Retina (tissue), 1 donor: ENCODE measurements at regions not wholly inside any gene's neighbourhood (a gene's known extent, or its start where the extent isn't known, plus 50 kb on each side); places are given as distances from the start of the nearest gene placed in this dataset.
"Not testable (repeated sequence)": the region's sequence is repeated elsewhere in the genome, so short reads cannot be mapped to it uniquely, and the experiment has no call there.

Source experiments
- DNase-seq: peaks from one replicate; pipeline ENCODE4 v3.0.0-alpha.2; 2016

DNA sequence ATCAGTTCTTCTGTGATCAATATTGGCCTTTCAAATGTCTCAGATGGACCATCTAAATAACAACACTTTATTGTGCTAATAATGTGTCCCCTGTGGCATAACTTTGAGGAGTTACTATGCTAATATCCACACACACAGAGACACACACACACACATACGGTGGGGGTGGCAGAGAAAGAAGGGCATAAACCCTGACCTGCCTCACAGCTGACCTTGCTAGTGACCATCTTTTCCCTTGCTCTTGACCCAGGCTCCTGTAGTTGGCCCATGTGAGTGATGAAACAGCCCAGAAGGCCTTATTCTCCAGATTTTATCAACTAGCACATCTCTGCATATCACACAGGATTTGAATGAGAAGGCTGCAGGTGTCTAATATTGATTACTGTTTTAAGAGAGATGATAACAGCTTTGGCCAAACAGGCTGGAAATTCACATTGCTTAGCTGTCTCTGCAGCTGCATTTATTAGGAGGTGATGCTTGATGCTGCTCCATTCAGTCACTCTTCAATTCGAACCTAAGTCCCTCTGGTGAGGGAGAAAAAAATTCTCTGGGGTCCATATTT is 176.4 kb downstream of the ACTR3 start:
- DNase-seq = no peak

DNA sequence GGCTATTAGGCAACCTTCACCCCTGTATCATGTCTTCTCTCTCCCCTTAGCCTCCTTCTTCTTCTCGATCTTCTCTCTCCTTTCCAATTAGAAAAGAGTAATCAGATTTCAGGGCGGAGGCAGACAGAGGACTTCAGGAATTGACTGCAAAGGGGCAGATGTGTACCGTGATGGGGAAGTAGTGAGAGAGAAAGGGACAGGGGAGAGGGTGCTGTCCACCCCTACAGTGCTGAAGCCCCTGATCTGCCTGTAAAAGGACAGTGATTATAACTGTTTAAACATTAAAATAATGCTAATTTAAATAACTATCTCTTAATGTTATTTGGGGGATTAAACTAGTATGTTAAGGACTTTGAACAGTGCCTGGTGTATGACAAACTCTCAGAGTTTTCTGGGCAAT is 178.5 kb downstream of the ACTR3 start:
- DNase-seq = no peak

DNA sequence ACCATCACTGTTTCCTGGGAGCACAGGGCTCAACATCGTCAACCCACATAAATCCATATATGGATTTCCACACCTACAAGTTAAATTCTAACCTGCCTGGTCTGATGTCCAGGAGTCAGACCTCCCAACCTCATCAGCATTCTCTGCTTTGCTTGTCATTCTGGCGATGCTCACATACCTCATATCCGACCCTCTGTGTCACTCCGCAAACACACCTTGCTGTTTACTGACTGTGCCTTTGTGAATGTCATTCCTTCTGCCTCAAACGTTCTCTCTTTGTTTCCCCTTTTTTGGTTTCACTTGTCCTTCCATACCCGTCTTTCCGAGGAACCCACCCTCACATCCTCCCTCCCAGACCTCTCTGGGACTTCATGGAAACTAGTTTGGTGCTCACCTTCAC is 187.1 kb downstream of the ACTR3 start:
- no peak for DNase-seq

DNA sequence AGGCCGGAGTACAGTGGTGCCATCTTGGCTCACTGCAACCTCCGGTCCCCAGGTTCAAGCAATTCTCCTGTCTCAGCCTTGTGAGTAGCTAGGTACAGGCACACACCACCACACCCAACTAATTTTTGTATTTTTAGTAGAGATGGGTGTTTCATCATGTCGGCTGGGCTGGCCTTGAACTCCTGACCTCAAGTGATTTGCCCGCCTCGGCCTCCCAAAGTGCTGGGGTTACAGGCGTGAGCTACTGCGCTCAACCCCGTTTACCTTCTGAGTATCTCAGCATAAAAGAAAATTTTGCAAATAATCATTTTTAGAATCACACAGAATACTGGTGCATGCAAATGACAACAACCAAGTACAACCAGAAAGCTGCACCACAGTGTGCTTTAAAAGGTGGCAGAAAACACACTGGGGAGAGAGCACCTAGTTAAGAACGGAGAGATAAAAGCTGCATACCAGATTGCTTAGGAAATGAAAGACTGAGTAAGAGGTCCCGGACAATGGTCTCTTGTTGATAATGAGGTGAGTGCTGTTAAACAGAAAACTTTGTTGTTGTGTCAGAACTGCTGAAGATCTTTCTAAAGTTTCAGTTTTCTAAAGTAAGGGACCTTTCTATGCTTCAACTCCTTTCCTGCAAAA is 189.6 kb downstream of the ACTR3 start:
- no peak for DNase-seq

DNA sequence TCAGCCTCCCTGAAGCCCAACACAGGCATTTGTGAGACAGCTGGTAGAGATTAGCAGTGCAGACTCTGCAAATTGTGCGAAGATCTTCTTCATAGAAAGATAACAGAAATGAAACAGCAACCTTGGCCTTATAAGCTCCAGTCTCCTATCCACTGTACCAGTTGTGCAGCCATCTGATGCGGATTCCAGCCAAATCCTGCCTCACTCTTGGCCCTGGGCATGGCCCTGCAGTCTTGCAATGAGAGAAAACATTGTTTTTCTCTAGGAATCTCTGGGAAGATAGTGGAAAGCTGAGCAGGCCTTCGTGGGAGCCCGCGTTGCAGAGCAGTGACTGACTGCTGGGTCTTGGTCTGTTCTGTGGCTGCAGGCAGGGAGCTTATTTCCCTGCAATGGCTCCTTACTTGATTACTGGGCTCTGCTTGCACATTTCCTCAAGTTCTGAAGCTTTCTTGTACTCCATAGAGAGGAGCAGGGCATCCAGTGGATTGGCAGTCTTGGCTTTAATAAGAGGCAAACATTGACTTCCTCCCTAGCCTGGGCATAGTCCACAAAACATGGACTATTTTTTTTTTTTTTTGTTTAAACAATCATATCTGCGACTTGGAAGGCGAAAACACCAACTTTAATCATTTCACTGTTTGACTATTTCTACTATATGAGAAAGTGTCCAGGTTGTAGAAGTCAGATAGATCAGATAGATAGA is 193.0 kb downstream of the ACTR3 start:
- no peak for DNase-seq

DNA sequence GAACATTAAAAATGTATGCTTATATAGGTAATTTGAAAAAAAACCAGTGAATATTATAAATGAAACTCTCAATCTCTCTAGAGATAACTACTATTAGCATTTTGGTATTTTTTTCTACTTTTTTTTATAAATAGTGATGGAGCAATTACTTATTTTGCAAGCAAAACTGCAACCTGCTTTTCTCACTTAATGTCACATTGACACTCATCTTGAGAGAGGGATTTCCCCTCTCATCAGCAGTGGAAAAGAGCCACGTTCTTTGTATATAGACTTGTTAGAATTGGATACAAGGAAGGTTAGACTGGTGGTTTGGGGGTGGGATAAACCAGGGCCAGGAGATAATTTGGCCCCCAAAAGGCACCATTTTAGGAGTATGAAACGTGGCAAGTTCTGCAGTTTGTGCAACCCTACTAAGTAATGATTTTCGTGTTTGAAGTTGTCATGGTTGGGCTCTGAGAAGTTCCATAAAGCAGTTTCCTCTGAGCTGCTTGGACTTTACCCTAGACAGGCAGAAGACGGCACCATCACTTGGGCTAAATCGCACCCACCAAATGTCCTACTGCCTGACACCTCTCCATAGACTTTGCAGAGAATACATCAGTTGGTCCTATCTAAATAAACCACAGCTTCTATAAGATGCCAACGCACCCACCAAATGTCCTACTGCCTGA is 194.0 kb downstream of the ACTR3 start:
- no peak for DNase-seq

DNA sequence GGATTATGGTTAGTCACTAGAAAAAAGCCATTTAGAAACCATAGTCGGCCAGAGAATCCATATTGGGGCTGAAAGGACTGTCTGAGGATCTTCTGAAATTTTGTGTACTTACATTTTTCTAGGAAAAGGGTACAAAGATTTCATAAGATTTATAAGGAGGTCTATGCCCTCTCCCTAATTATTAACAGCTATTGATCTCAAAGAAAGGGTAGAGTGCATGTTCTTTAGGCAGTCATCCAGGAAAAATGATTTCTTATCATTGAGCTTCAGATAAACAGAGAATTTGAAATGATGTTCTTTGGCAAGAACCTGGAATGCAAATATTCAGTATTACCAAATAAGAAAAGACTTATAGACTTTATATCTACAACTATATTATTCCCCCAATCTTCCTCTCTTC is 195.3 kb downstream of the ACTR3 start:
- DNase-seq = no peak

DNA sequence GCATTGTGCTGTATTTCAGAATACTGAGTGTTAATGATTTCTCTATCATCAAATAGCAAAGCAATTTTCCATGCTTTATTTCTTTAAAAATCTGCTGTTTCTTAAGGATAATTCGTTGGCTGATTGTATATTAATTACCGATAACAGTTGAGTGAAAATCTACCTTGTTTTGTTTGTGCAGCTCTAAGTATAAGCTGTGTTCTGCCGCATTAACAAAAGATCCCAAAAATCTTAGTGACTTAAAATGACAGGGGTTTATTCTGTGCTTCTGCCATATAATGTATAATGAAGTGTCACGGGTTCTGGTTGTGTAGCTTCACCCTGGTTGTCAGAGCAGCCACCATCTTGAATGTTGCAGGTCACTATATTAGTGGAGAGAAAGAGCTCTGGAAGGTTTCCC is 196.1 kb downstream of the ACTR3 start:
- no peak for DNase-seq

DNA sequence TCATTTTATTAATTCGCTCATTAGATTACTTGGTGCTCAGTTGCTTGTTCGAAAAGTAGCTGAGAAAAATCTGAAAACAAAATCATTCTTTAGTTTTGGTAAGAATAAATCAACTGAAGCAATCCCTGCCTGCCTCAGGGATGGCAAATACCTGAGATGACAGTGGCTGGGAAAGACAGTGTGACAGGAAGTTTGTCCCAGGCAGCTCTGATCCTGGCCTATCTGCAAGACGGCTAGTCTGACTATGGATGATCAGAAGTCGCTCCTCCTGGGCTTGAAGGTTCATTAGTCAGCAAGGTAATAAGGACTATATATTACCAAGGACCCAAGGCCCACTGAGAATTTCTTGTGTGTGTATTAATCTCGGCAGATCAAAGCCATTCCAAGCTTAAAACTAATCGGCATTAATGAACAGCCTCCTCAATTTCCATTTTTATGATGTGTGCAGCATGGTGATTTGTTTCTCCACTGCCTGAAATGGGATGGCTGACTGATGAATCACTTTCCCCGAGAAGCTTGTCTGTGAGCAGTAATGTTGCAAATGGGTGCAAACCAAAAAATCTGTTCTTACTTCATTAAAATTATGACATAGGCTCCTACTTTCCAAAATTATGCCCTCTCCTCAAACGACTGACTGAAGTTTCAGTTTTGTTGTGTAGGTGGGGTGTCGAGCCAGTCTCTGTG is 199.9 kb downstream of the ACTR3 start:
- no peak for DNase-seq

DNA sequence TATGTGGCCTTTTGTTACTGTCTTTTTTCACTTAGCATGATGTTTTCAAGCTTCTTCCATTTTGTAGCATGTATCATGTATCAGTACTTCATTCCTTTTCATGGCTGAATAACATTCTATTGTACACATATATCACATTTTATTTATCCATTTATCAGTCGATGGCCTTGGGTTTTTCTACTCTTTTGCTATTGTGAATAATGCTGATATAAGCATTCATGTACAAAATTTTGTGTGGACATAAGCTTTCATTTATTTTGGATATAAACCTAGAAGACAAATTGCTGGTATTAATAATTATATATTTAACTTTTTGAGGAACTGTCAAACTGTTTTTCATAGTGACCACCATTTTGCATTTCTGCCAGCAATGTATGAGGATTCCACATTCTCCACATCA is 201.1 kb downstream of the ACTR3 start:
- DNase-seq = no peak

DNA sequence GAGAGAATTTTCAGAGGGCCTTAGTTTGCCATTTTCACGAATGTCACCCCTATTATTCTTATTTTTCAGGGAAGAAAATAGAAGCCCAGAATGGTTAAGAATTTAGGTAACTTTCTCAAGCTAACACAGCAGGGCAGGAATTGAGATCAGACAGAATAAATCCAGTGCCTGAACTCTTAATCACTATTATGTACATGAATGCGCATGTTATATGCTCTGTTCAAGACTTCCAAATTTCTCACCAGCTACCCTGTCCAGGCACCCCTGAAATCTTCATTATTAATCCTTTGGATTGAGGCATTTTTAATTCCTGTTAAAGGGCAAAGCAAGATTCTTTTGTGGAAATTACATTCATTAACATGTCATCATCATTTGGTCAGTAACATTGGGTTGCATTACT is 218.4 kb downstream of the ACTR3 start:
- no peak for DNase-seq

DNA sequence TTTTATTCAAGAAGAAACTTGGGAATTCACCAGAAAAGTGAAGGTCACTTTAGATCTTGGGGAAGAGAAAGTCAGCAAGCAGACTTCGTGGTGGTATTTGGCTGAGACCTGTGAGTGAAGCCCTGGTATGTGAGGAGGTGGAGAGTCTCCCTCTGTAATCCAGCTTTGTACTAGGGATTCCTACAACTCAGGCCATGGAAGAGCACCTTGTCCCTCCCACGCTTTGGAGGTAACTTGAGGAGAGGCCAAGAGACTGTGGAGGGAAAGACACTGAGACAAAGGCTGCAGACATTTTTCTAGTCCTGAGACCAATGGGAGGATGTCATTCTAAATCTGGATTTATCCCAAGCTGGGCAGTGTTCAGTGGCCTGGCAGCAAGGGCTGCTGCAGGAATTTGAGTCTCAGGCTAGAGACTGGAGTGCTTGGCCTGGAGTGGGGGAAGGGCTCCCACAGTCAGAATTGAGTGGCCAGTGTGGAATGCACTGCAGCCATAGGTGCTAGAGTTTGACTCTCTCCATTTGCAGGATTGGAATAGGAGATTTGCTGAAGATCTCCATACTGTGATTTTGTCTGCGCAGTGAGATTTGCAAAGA is 219.0 kb downstream of the ACTR3 start:
- DNase-seq = no peak

DNA sequence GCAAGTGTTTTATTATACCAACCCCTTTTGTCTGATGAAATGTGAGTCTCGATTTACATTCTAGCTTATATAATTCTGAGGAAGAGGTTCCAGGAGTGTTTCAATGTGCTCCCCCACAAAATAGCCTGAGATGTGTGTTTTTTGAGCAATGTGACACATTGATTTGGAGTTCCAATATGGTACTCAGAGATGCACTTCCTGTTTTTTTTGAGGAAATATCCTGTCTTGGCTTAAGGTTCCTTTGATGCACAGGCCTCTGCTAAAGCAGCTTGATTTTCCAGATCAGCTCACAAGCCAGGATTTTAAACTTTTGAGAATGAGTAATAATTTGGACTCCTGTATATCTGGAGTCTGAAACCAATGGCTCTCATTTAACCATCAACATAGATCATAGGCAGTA is 221.4 kb downstream of the ACTR3 start:
- no peak for DNase-seq

DNA sequence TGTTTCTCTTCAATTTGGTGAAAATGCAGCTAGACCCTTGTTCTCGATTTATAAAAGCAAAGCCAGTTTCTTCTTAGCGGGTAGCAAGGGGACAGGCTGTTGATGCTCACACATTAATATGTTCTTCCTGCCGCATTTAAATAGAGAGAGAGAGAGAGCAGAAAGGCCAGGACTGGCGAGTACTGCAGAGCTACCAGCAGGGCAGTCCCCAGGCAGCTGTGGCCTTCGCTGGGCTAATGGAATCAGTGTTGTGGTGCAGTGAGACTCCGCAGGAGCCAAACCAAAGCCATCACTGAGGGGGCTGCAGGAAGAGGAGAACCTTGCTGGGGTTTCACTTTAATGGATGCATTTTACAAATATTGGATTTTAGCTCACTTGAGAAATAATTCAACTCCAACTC is 223.6 kb downstream of the ACTR3 start:
- DNase-seq = peak; percentile 34

DNA sequence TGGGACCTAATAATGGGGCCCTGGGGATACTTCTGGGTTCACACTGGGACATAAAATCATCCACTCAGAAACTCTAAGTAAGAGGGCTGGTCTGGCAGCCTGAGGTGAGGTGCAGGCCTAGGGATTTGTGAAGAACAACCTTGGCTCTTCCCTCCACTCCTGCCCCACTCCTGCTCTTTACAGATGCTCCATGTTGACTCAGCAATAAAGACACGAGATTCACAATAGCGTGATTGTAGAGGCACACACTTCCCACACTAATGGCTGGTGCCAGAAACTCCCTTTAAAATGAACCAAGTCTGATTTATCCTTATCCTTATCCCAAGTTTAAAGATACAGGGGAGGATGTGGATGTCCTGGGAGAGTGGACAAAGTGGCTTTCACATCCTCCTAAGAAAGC is 228.2 kb downstream of the ACTR3 start:
- DNase-seq = no peak

DNA sequence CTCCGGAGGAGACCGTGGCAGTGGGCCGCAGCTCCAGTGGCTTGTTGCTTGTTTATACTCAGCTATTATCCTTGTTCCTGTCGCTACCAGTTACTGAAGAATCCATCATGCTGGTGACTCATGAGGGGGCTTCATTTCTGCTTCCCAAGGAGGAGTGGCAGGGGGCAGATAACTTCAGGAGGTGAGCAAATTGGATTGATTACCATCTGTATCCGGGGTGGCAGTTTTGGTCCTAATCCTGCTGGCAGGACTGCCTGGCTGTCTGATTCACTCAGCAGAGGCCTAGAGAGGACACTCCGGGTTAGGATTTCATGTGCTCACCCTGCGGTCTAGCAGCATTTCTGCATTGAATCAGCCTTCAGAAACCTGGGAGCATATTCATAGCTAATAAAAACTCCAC is 230.0 kb downstream of the ACTR3 start:
- peak; percentile 67 for DNase-seq

DNA sequence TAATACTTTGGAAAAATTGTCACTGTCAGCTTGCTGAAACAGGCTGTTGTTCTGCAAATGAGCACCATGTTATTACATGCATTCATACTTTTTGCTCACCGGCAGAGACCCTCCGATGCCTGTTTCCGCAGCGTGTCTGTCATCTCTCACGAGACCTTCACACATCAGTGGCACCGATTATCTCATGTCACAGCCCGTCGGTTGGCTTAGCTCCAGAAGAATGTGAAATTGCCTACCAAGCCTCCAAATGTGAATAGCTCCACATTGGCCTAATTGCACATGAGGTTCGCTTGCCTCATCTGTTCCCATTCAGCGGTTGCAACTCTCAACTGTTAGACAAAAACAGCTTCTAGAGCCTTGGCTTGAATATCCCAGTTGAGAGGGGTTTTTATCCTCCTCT is 233.0 kb downstream of the ACTR3 start:
- peak; percentile 75 for DNase-seq

DNA sequence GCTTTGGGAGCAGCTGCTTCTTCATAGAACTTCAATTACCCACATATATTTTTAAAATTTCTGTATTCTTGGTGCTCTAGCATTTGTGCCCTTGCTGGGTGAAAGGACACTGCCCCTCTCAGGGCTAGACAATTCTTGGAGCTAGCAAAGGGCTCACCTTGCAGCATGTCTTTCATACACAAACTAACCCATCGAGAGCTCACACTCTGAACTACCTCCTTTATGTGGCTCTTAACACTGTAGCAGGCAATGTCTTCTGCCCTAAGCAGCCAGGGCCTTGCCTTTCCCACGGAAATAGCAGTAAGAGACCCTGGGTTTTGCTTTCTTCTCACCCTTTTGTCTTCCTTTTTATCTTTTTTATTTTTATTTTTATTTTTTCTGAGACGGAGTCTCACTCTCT is 234.0 kb downstream of the ACTR3 start:
- DNase-seq = no peak

DNA sequence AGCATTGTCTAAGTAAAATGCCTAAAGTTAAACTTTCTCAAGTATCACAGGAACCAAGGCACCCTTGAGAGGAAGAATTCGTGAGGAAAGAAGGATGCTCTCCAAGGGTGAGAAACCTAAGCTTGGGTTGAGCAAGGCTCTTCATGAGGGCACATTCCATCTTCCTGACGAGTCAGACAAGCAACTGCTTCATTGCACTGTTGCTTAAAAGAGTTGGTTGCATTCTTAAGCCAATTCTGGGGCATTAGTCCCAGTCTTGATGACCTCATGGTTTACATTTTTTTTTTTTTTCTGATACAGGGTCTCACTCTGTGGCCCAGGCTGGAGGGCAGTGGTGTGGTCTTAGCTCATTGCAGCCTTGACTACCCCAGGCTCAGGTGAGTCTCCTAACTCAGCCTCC is 237.5 kb downstream of the ACTR3 start:
- no peak for DNase-seq

DNA sequence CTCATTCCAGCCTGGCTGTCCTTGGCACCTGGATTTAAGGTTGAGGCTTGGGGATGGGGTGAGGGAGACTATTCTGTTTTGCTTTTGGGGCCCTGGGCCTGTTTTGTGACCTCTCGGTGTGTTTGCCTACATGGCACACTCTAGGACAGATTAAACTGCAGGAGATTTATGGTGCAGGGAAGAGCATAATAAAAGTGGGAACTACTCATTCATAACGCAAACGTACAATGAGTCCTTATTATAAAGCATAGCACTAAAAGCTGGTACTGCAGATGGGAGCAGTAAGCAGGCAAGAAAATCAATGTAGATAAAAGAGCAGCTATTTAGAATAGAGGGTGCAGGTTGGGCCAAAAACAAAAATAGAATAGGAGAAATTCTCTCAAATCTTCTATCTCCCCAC is 238.4 kb downstream of the ACTR3 start:
- no peak for DNase-seq

DNA sequence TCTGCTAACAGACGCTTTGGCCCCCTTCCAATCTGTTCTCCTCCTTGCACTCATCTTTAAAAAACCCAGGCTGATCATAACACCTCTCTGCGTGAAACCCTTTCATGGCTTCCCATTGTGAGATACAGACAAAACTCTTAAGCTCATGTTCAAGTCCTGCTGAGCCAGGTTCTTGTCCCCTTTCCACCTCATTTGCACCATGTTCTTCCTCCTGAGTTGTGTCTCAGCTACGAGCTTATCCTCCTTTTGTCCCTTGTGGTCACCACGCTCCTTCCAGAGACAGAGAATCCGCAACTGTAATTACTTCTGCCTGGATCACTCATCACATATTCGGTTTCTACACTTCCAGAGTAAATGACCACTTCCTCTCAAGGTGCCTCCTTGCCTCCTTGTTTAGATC is 238.8 kb downstream of the ACTR3 start:
- no peak for DNase-seq

DNA sequence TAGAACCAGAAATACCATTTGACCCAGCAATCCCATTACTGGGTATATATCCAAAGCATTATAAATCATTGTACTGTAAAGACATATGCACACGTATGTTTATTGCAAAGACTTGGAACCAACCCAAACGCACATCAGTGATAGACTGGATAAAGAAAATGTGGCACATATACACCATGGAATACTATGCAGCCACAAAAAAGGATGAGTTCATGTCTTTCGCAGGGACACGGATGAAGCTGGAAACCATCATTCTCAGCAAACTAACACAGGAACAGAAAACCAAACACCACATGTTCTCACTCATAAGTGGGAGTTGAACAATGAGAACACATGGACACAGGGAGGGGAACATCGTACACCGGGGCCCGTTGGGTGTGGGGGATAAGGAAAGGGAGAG is 242.2 kb downstream of the ACTR3 start:
- DNase-seq = not testable (repeated sequence)

DNA sequence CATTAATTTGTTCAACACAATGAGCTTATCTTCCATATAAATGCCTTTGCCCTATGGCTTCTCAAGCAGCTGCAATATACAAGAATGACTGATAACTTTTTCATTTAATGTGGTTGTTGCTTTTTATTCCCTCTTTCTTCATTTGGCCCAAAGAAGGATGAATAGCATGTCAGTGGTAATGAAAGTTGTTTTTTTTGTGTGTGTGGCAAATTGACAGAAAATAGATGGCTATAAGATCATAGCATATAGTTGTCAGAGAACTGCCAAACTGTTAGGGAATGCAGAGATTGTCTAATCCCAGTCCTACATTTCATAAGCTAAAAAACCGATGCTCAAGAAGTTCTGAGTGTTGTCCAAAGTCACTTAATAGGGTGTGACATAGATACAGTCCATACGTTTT is 244.3 kb downstream of the ACTR3 start:
- no peak for DNase-seq
